Lower leg skin (tissue), 4 donors: ENCODE measurements at regions not wholly inside any gene's neighbourhood (a gene's known extent, or its start where the extent isn't known, plus 50 kb on each side); places are given as distances from the start of the nearest gene placed in this dataset.

ENCODE experiments used
- DNase-seq, 2 donors: peaks; one replicate each; pipeline ENCODE4 v3.0.0-alpha.2; 2019; ENCODE audit warnings: low spot score in 2 of 2
- H3K4me3 ChIP-seq: fragments of 200-600 bp; sonication (generic); 2 replicates; pipeline ENCODE4 v1.5.1; 2017; ENCODE audit warnings: mild to moderate bottlenecking, low read depth; ENCODE audit not compliant: poor library complexity, severe bottlenecking
- POLR2A ChIP-seq, 2 donors: fragments of 450-650 bp; IDR thresholded peaks; one replicate each; pipeline ENCODE4 v1.6.1; 2016 to 2017; ENCODE audit warnings: antibody characterized with exemption in 2 of 2, mild to moderate bottlenecking in 1 of 2, moderate library complexity in 1 of 2
- WGBS, 2 donors: methylation state at CpG; one replicate each; pipeline ENCODE4 v1.1.5; 2018; 5-methylcytosine and 5-hydroxymethylcytosine counted together
- intact Hi-C: fragments of 100-400 bp; cut with DNase I; formaldehyde crosslinking; loops from one replicate; pipeline ENCODE4 v1.15.0; 2023; ENCODE audit warnings: low total_unique reads
- TF ChIP-seq, protein P1 (sequence below), 3 donors: fragments of 450-650 bp; IDR thresholded peaks; one replicate each; pipeline ENCODE4 v1.5.1; 2016; ENCODE audit warnings: antibody characterized with exemption in 3 of 3, mild to moderate bottlenecking in 3 of 3, moderate library complexity in 2 of 3

DNA sequence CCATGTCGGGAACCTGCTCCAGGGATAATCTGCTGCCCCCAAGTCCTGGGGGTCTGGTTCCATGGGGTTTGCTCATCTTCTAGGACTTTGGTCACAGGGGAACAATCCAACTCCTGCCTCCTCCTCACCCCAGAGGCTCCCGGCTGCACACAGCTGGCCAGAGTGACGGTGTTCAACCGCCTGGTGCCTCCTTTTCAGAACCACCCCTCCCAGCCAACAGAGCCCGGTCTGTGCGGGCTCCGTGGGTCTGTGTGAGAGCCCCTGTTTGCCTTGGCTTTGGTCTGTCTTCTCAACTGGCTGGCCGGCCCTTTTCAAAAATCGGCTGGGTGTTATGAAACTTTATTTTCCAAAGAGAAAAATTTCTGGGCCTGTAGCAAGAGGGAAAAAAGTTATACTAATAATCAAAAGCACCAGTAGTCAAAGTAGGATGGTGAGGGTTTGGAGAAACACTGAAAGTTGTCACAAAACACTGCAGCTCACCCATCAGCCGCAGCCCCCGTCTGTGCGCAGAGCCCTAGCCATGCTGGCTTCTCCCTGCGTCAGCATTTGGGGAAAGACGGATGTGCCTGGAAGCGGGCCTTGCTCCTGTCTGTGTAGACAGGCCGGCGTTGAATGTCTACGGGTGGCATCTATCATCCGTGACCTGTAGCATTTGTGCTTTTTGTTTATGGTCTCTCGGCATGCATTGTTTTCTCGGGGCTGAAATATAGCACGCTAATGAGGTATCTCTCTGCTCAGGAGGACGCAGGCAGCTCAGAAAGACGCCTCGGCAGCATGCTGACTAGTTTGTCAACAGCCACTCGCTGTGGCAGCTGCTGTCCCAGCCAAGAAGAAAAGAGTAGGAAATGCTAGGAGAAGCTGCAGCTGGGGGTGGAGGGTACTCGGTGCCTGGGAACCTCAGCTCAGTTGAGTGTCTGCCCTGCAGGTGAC lies 138.6 kb downstream of the GLI2 start:
- intact Hi-C loops: no loop called here

DNA sequence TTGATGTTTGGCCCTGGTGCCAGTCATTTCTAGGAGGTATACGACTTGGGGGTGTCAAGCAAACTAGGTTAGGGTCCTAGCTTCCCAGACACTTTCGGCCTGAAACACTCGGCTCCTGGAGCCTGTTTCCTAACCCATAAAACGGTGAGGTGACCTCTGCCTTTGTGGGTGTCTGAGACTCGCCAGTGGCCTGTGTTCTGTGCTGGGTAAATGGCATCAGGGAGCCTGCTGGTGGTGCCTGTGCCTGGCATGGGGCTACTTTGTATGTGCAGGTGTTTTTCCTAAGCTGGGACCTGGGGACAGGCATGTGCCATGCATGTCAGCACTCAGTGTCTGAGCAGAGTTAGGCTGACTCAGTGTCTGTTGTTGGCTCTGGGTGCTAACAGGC lies 139.2 kb downstream of the GLI2 start:
- TF ChIP-seq POLR2A (IDR thresholded peaks at IDR 0.05): no peak
- TF ChIP-seq, protein P1, sequence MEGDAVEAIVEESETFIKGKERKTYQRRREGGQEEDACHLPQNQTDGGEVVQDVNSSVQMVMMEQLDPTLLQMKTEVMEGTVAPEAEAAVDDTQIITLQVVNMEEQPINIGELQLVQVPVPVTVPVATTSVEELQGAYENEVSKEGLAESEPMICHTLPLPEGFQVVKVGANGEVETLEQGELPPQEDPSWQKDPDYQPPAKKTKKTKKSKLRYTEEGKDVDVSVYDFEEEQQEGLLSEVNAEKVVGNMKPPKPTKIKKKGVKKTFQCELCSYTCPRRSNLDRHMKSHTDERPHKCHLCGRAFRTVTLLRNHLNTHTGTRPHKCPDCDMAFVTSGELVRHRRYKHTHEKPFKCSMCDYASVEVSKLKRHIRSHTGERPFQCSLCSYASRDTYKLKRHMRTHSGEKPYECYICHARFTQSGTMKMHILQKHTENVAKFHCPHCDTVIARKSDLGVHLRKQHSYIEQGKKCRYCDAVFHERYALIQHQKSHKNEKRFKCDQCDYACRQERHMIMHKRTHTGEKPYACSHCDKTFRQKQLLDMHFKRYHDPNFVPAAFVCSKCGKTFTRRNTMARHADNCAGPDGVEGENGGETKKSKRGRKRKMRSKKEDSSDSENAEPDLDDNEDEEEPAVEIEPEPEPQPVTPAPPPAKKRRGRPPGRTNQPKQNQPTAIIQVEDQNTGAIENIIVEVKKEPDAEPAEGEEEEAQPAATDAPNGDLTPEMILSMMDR (IDR thresholded peaks at IDR 0.05): no peak
- 74 to 89% methylated on average over 5 of the region's 5 CpGs for WGBS, 2 donors
- no peak overlapping the region for H3K4me3 ChIP-seq
- DNase-seq: no peak
- intact Hi-C loops: no loop called here

More for the DNA sequence above, 138.6 kb downstream of the GLI2 start:
- 66 to 74% methylated on average over 27 of the region's 27 CpGs for WGBS, 2 donors
- no peak for DNase-seq
- H3K4me3 ChIP-seq: no peak overlapping the region
- TF ChIP-seq POLR2A (IDR thresholded peaks at IDR 0.05): no peak
- TF ChIP-seq, protein P1 (IDR thresholded peaks at IDR 0.05): no peak

DNA sequence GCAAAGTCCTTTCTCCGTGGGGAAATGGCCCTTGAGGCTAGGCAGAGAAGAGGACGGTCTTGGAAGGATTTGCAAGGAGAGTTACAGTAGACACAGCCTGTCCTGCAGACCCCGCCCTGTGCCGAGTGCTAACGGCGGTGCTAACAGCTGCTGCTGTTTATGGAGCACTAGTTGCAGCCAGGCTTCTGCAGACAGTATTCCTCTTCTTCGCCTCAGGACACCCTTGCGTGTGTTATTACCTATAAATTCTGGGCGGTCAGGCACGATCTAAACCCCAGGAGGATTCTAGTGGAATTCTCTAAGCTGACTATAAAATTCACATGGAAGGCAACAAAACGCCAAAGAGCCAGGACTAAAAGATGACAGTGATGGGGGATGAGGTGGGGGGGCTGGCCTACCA lies 139.8 kb downstream of the GLI2 start:
- no peak overlapping the region for H3K4me3 ChIP-seq
- intact Hi-C loops: no loop called here
- 62 to 72% methylated on average over 11 of the region's 11 CpGs for whole genome bisulfite sequencing, 2 donors
- TF ChIP-seq POLR2A (IDR thresholded peaks at IDR 0.05): no peak
- TF ChIP-seq, protein P1 (IDR thresholded peaks at IDR 0.05): no peak
- no peak for DNase-seq

DNA sequence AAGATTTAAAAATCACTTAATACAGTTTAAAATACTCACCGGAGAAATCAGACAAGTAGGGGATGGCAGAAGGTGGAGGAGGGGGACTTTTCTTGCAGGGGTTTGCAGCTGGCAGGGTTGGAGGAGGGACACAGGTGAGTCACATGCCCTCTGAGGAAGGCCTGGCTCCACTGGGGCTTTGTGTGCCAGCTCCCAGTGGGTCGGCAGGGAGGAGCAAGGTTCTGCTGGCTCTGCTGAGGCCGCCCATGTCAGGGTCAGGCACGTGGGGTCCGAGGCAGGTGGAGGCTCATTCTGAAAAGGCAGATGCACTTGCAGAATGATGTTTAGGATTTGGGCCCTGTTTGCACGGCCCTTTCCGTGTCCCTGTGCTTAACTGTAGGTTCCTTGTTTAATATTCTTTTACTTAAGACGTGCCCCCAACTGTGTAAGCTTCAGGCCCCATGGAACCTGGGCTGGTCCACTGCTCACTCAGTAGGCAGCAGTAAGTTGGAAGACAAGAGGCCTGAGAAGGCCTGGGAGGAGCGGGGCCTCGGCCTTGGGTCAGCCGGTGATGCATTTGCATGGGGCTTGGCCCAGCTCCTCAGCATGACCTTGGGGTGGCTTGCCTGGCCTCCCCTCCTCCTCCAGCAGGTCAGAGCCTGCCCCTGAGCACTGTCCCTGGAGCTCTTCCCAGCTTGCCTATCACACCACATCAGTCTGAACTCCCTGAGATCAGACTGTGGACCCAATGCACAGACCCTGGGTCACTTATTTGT lies 141.0 kb downstream of the GLI2 start:
- intact Hi-C loops: no loop called here
- 85 to 89% methylated on average over 11 of the region's 11 CpGs for WGBS, 2 donors
- no peak overlapping the region for H3K4me3 ChIP-seq
- DNase-seq: no peak
- TF ChIP-seq, protein P1 (IDR thresholded peaks at IDR 0.05): no peak
- no peak for TF ChIP-seq POLR2A (IDR thresholded peaks at IDR 0.05)

DNA sequence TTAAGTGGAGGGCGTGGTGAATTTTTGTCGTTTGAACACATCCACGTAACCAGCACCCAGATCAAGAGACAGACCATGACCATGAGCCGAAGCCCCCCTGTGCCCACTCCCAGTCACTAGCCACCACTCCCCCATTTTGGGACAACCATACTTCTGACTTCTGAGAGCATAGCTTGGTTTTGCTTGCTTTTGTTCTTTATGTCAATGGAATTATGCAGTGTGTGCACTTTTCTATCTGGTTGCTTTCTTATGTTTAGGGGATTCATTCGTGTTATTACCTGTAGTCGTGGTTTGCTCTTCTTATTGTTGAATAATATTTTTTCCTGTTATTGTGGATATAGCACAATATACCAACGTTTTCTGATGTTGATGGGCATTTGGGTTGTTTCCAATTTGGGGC lies 141.7 kb downstream of the GLI2 start:
- no peak overlapping the region for H3K4me3 ChIP-seq
- intact Hi-C loops: no loop called here
- no peak for DNase-seq
- WGBS, 2 donors: 87 to 90% methylated on average over 7 of the region's 7 CpGs
- TF ChIP-seq, protein P1 (IDR thresholded peaks at IDR 0.05): no peak
- no peak for TF ChIP-seq POLR2A (IDR thresholded peaks at IDR 0.05)
